ENCODE measurements at regions not wholly inside any gene's neighbourhood (a gene's known extent, or its start where the extent isn't known, plus 50 kb on each side); places are given as distances from the start of the nearest gene placed in this dataset.

DNA sequence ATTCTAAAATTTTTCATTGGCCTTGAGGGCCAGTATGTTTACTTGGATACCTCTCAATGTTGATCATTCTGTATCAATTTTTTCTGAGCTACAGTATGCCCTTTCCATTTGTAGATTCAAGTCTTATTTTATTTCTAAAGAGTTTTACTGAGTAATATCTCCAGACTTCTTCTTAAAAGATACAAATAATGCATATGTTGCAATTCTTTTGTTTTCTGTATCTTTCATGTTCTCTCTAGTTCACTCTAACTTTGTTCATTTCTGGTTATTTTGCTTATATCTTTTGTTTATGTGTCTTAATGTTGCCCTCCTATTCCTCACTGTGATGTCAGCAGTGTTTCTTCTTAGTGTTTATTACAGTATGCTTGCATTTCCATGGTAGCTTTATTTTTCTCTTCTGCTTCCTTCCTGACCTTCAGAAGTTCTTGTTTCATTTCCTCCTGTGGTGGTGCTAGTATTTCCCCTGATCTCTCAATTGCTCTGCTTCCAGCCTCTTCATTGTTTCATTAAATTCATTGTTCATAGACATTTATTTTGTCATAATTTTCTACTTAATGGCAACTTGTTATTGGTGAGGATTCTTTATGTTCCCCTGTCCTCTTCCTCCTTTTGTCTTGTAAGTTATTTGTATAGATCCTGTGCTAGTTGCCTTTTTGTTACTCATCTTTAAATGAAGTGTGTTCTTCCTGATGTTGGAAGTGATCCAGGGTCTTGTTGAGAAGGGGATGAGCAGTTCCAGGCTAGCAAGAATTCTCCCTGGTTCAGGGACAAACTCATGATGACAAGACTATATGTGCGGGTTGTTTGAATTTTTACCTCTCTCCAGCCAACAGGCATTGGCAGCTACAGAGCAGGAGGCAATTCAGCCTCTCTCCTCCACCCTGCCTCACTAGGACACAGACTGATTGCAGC lies 160.8 kb downstream of the DEPDC1B start:
- TF ChIP-seq CTCF (IDR thresholded peaks at IDR 0.05 in 8 of 11, conservative IDR thresholded peaks at IDR 0.05 in 3 of 11) (no peak), POLR2AphosphoS5 (IDR thresholded peaks at IDR 0.05) (no peak)

Data from spleen (tissue), 7 donors.